ENCODE measurements at regions not wholly inside any gene's neighbourhood (a gene's known extent, or its start where the extent isn't known, plus 50 kb on each side); places are given as distances from the start of the nearest gene placed in this dataset.

DNA sequence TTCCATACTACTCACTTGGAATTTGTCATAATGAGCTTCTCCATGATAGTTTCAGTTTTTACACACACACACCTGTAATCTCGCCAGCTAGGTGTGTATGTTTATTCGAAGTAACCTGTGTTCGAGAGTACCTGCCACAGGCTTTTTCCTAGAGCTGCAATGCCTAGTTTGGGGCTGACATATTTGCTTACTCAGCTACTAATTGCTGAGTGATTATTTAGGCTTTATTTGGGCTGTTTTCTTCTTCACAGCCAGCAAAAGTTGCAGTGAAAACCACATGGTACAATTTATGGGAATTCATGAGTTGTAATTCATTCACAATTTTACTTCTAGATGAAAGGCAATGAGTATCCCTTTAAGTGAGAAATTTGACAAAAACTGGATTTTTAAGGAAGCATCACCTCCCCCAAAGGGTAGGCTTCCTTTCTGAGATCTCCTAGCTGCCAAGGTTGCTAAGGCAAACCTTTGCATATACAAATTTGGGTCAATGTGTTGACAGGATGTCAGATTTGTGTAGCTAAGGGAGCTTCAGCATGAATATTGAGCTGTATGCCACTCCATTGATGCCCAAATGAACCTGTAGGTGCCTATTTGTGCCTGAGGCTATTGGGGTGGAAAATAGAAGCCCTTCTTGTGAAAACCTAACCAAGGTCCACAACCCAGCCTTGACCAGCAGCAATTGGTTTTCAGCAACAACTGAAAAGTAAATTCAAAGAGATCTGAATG lies 108.7 kb upstream of the OTX2 start:
- no peak for DNase-seq (ENCODE audit: low read depth)

DNA sequence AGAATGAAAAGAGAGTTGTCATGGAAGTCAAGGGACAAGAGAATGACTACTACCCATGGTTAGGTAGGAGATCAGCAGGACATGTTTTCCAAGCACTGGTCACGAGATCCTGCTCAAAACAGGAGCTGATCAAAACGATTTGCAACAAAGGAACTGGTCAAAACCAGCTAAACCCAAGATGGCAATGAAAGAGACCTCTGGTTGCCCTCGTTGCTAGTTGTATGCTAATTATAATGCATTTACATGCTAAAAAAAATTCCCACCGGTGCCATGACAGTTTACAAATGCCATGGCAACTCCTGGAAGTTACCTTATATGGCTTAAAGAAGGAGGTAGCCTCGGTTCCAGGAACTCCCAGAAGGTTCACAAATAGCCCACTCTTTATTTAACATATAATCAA lies 95.0 kb upstream of the OTX2 start:
- no peak for DNase-seq (ENCODE audit: low read depth)

DNA sequence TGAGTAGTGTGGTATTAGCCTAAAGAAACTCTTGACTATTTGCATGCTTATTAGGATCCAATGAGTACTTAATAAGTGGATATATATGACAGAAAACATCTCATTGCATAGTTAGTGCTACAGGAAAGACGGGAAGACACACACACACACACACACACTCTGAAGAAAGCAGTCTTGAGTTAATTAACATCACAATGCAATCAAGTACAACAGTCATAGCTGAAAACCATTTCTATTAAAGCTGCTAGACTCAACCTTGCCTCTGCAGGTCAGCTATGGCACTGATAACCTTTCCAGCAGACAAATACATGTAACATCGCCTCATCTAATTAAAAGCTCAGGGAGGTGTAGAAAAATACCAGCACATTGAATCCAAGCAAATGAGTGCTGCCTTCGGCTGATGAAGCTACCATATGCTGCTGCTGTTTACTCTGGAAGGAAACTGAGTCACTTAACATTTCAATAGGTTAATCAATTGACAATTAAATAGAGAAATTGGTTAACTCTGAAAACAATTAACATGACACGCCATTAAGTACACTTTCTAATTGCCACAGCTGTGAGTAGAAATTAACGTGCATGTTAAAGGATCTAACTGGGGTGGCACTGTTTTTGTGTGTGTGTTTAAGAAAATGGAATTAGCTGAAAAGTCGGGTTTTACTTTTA lies 93.2 kb upstream of the OTX2 start:
- DNase-seq (ENCODE audit: low read depth): no peak

DNA sequence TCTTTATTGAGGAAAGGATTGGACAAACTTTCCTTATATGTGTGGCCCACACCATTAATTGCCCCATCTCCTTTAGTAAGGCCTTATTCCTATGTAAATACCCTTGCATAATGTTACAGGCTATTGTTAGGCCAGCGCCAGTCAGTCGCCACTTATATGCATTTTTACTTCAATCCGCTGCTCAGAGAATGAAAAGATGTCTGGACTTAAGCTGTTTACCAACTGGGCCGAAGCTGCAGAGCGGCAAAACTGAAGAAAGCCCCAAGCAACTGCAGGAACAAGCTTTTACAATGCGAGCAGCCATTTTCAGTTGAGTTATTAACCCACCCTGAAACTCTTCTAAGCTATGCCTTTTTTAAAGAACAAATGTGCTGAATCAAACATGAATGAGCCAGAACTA lies 92.1 kb upstream of the OTX2 start:
- no peak for DNase-seq (ENCODE audit: low read depth)

DNA sequence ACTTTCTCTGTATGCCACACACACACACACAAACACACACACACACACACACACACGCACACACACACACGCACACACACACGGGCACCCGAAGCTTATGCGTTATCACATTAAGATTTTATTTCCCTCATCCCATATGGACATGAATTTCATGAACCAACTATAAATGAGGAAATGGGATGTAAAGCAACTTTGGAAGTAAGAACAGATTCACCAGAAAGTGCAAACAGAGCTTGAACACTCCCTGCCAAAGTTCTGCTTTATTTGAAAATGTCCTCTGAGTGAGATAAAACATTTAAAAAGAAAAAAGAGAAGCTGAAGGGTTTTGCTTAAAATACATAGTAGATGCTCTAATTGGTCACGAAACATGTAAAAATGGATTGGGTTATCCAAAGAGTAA lies 90.4 kb upstream of the OTX2 start:
- no peak for DNase-seq (ENCODE audit: low read depth)

DNA sequence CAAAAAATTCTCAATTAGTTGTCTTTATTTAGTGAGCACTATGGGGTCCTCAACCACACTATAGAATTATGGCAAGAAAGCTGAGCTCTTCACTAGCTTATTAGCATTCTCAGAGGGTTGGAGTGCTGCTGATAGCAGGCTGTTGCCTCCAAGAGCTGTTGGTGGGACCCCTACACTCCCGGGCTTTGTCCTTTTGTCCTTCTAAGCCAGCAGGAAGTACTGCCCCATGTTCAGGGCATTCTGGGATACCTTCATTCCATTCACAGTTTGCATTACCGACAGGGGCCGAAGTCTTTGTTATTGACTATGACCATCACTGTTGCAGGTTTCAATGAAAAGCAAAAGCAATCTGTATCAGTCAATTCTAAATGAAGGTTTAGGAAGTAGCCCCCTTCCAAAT lies 89.5 kb upstream of the OTX2 start:
- no peak for DNase-seq (ENCODE audit: low read depth)

DNA sequence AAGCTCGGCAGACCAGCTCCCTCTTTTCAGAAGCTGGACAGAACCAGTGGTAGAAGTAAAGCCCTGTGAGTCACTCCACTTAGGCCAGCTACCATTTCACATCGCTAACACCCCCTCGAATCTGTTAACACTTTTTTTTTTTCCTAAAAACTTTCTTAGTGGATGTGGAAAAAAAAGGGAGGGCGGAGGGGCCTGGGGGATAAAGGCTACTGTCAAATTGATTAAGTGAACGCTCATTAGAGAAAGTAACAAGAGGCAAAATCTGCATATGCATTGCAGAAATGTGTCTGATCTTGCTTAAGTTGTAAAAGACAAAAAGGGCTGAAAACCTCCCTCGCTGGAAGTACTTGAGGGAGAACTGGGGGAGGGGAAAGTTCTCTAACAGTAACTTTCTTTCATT lies 86.6 kb upstream of the OTX2 start:
- DNase-seq (ENCODE audit: low read depth): no peak

DNA sequence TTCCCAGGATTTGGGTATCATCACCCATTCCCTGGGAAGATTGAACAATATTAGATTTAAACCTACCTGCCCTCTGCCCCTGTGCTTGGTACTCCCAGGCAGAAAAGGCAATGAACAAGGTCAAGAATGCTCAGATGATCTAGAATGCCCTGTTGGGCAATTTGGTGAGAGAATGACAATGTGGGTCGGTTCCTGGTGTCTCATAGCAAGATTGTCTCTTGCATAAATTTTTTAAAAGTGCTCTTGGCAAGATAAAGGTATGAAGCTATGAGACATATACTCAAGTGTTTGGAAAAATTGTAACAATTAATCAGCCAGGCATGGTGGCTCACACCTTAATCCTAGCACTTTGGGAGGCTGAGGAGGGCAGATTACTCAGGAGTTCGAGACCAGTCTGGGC lies 86.0 kb upstream of the OTX2 start:
- no peak for DNase-seq (ENCODE audit: low read depth)

DNA sequence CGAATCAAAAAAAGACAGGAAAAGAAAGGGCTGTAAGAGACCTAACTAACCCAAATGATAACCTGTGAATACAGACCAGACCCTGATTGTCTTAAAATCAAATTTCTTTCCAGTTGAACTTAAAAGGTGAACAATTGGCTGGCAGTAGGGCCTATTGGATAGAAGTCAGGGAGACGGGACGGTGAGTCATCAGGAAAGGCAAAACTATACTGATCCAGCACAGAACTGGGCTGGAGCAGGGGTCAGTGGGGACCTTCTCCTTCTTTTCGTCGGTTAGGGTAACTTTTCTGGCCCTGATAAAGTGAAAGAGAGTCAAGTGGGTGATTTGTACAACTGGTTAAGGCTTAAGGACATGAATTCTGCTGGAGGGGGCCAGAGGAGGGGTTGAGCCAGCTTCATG lies 84.9 kb upstream of the OTX2 start:
- DNase-seq (ENCODE audit: low read depth): no peak

DNA sequence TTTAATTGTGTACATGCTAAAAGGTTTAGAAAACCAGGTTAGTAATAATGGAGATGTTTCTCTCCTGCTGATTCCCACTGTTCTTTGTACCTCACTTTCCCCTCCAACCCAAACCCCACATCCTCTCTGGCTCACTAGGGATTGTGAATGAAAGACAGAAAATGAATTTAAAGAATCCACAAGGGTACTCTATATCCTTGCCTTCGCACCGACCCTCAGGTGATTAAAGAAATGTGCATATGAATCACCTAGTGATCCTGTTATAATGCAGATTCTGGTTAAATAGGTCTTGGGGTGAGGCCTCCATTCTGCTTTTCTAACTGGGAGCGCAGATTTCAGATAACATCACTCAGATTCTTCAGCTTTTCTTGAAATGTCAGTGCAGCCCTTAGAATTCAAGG lies 84.3 kb upstream of the OTX2 start:
- DNase-seq (ENCODE audit: low read depth): no peak

DNA sequence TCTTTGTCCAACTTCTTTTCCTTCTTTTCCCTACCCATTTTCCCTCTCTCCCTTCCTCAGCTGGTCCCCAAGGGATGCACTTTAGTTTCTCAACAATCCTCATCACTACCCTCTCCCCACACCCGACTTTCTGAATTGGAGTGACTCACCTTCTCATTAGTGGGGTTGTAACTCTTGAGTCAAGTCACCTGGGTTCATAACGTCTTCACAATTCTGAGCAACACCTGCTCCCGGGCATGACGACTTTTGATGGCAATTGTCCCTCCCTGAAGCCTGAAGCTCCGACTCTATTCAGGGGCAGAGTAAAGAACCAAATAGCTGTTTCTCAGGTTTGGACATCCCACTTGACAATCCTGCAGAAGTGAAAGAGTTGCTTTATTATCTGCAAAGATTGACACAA lies 82.7 kb upstream of the OTX2 start:
- DNase-seq (ENCODE audit: low read depth): no peak

DNA sequence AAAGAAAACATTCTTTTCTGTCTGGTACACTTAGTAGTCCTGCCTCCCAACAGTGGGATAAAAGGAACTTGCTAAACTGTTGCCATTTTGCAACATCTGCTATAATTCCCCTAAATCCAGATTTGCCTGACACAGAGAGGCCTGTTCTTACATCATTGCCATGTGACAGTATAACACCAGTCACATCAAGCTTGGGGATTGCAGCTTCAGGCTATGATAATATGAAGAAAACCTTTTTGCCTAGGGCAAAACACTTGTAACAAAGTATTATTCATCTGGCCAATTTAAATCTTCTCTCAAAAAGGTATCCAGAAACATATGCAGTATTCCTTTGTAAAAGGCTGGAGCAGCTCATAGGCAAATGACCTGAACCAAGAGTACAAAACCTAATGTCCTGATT lies 80.9 kb upstream of the OTX2 start:
- no peak for DNase-seq (ENCODE audit: low read depth)

DNA sequence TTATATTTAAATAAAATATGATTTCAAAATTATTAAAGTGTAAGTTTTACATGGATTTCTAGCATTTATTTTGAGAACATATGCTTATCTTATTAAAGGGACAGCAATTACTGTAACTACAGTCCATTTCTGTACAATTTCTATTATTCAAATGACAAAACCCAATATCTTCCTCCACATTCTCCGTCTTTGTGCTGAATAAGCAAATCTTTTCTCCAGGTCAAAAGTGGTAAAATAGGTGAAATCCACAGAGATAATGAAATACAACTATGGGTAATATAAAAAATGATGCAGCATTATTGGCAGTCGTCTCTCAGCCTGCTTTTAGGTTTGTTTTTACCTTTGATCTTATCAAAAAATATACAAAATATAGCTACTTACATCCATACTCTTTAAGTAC lies 79.4 kb upstream of the OTX2 start:
- no peak for DNase-seq (ENCODE audit: low read depth)

DNA sequence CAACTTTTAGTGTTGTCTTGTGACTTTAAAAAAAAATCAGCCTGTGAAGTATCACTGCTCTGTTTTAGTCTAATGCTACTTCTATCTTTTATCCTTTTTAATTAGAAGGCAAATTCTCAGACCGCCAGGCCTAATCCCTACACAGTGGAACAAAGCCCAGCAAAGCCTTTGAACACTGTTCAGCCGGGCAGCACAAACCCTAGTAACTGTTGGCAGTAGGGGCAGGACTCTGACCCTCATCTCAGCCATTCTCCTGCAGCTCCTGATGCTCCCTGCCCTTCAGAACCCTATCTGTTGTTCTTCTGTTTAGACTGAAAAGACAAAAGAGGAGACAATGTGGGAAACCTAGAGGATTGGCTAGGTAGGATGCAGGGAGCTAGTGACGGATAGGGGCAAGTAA lies 78.0 kb upstream of the OTX2 start:
- no peak for DNase-seq (ENCODE audit: low read depth)

DNA sequence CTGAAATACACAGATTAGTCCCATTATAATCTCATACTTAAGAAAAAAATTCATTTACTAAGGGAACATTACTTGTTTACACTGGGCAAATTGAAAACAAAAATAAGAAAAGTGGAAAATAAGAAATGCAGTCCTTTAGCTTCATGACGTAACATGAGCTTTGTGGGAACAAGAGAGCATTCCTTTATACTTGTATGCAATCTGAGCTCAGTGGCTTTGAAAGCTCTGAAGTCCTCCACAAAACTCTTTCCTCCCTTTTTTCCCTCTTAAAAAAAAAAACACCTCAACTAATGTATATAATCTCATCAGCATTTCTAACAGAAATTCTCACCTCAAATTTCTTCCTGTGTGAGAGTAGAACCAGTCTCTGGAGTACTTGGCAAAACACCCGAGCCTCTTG lies 76.9 kb upstream of the OTX2 start:
- no peak for DNase-seq (ENCODE audit: low read depth)

DNA sequence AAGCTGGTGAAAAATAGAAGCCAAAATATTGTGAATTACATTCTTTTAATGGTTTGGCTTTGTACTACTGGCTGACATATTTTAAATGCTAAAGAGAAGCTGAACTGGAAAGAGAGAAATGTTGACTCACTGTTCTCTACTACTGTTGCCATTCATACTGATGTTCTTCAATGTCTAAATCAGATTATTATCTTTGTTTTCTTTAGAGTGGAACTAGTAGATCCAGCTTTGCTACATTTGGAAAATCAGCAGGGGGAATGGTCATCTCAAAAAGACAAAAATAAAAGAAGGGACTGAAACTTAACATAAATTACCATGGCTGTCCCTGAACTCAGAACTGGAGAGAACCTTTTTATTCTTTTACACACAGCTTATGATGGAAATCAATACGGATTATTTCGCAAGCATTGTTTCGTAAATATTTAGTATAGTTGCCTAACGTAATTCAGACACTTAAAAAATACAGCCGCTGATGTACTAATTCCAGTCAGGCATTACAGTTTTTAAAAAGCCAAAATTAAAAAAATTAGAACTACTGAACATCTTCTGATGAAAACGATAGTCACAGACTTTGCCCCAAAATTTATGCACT lies 76.3 kb upstream of the OTX2 start:
- DNase-seq (ENCODE audit: low read depth): no peak

DNA sequence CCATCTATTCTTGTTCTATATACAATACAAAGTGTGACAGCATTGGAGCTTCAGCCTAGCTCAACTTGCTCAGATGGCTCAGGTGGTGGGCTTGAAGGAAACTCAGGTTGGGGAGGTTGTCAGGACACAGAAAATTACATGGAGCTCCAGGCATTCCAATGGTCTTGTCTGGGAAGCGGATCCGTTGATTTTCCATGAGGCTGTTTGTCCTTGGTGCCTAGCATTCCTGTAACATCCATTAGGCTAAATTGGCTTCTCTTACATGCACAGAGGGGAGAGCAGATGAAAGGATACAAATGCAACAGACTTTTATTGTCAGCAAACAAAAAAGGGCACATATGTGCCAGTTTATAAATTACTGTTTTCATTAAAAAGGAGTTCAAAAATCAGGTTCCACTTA lies 75.5 kb upstream of the OTX2 start:
- DNase-seq (ENCODE audit: low read depth): no peak

DNA sequence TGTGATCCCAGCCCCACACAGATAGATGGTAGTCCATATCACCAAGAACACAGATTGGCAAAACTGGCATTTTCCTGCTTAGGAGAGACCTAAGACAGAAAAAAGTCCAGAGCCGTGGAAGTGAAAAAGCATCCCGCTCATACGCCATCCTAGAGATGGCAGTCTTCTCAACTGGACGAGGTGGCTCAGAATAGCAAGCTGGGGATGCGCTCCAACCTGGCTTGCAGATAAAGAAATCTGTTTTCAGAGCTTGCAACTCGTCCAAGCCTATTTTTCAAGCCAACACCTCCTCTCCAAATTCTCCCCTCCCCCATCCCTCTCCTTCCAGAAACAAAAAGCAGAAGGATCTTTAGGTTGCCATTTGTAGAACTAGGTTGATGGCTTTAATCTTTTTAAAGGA lies 74.3 kb upstream of the OTX2 start:
- DNase-seq (ENCODE audit: low read depth): no peak

DNA sequence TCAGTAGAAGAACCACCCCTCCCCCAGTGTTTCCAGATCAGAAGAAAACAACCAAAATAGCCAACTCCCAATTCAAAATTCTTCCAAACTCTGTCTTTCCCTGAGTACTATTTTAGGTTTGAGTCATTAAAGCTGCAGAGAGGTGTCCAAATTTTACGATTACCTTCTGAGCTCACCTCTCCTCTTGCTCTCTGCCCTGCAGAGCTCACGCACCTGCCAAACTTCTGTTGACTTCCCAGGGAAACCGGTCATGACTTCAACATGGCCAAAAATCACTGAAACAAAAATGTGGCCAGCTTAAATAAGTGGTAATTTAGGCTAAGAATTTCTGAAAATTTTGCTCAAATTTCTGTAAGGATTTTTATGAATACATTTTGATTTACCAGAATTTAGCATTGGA lies 70.9 kb upstream of the OTX2 start:
- DNase-seq (ENCODE audit: low read depth): no peak

DNA sequence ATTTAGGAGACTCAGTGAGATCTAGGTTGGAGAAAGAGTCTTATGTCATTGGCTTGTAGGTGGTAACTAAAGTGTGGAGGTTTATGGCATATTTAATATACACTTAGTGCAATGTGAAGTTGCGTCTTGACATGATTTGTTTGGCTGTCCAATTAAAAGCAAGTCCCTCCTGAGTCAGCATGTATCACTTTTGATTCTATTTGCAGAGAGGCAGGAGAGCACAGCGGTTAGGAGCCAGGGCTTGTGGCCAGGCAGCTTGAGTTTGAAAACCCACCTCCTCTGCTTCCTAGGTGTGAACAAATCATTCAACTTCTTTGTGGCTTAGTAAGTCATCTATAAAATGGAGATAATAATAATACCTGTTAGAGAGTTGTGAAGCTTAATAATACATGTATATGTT lies 68.5 kb upstream of the OTX2 start:
- DNase-seq (ENCODE audit: low read depth): no peak

DNA sequence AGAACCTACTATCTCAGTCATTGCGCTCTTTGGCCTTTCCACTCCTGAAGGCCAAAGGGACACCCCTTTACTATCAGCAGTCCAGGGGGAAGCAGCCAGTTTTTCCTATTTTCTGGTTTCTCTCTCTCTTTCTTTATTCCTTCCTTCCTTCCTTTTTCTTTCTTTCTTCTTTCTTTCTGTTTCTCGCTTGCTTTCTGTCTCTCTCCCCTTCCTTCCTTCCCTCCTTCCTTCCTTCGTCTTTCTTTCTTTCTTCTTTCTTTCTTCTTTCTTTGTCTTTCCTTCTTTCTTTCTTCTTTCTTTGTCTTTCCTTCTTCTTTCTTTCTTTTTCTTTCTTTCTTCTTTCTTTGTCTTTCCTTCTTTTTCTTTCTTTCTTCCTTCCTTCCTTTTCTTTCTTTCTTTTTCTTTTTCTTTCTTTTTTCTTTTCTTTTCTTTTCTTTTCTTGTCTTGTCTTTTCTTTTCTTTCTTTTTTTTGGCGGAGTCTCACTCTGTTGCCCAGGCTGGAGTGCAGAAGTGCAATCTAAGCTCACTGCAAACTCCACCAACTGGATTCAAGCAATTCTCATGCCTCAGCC lies 64.9 kb upstream of the OTX2 start:
- no peak for DNase-seq (ENCODE audit: low read depth)

DNA sequence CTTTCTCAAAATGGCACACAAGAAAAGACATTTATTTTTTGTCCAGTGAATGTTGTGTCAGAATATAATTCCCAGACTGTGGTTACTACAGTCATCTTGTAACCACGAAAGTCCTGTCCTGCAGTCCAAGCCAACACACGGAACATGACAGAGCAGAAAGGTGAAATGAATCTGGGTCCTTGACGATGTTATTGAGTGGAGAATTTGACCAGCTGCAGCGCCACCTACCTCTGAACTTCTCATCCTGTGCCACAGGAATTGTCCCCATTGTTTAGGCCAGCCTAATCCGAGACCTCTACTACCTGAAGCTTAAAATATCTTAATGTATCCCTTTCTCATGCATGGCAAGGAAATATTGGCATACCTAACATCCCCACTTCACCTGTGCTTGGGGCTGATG lies 64.1 kb upstream of the OTX2 start:
- peak; percentile 1 for DNase-seq (ENCODE audit: low read depth)

DNA sequence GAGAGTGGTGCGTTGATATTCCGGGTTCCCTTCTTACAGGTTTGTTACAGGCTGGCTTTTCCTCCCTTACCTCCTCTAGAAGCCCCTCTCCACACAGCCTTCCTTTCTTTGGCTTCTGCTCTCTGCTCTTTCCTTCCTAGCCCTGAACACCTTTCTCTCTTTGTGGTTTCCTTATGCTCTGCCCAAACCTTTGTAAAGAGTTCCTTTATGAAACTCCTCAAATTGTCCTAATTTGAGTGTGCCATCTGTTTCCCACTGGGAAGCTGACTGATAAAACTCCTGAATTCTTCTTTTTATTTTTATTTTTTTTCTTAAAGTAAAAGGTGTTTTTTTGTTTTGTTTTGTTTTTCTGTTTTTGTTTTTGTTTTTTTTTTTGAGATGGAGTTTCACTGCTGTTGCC lies 60.1 kb upstream of the OTX2 start:
- DNase-seq (ENCODE audit: low read depth): no peak

DNA sequence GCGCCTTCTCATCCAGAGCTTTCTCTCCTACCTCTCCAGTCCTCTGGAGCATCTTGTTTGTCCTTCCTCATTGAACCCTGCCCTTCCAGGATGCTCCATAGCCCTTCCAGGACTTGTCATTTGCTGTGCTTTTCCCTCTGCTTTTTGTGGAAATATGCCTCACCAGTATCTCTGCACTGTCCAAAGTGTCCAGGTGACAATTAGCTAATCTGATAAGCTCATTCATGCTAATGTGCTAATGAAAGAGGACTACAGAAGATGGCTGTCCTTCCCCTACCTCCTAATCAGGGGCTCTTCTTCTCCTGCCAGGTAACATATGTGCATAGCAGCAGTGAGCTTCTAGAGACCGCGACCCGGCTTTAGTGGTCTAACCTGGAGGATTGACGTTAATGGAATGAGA lies 58.4 kb upstream of the OTX2 start:
- DNase-seq (ENCODE audit: low read depth): no peak
